ENCODE measurements at regions not wholly inside any gene's neighbourhood (a gene's known extent, or its start where the extent isn't known, plus 50 kb on each side); places are given as distances from the start of the nearest gene placed in this dataset.
"Not testable (repeated sequence)": the region's sequence is repeated elsewhere in the genome, so short reads cannot be mapped to it uniquely, and the experiment has no call there.

DNA sequence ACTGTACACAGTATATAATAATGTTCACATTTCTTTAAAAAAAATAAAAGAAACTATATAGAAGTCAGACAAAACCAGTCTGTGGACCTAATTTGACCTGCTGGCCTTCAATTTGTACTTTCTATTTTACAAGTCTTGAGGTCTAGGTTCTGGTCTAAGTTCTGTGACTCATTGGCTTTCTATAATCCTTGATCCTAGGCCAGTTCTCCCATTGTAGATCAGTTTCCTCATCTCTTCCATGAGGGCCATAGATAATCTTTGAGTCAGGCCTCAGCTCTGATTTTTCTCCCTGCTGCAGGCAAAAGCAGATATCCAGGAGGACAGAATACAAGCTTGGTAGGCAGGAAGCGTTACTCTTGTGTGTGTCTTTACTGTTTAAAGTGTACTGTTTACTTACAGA is 603.7 kb upstream of the CAMK1G start:
- TF ChIP-seq, protein P1, sequence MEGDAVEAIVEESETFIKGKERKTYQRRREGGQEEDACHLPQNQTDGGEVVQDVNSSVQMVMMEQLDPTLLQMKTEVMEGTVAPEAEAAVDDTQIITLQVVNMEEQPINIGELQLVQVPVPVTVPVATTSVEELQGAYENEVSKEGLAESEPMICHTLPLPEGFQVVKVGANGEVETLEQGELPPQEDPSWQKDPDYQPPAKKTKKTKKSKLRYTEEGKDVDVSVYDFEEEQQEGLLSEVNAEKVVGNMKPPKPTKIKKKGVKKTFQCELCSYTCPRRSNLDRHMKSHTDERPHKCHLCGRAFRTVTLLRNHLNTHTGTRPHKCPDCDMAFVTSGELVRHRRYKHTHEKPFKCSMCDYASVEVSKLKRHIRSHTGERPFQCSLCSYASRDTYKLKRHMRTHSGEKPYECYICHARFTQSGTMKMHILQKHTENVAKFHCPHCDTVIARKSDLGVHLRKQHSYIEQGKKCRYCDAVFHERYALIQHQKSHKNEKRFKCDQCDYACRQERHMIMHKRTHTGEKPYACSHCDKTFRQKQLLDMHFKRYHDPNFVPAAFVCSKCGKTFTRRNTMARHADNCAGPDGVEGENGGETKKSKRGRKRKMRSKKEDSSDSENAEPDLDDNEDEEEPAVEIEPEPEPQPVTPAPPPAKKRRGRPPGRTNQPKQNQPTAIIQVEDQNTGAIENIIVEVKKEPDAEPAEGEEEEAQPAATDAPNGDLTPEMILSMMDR (IDR thresholded peaks at IDR 0.05) = no peak
- no peak for TF ChIP-seq EP300 (IDR thresholded peaks at IDR 0.05)
- no peak for TF ChIP-seq POLR2A (IDR thresholded peaks at IDR 0.05; ENCODE audit: low read depth)
- TF ChIP-seq POLR2AphosphoS5 (IDR thresholded peaks at IDR 0.05) = no peak
- WGBS = 80% methylated on average over 1 of the region's 1 CpG
- DNase-seq (ENCODE audit: extremely low spot score) = no peak
- H3K9me3 ChIP-seq = peaks cover 0 to 5% (median 0%) of the 10 kb centered on the region in 4 donors
- H3K36me3 ChIP-seq = no peaks in the 10 kb centered on the region
- H3K4me1 ChIP-seq = no peaks in the 10 kb centered on the region
- H3K27me3 ChIP-seq = no peaks in the 10 kb centered on the region
- no peak overlapping the region for H3K27ac ChIP-seq (replicated peaks in 1 of 4)
- intact Hi-C loops (cut with DNase I) = no loop called here
- no peak overlapping the region for H3K4me3 ChIP-seq

DNA sequence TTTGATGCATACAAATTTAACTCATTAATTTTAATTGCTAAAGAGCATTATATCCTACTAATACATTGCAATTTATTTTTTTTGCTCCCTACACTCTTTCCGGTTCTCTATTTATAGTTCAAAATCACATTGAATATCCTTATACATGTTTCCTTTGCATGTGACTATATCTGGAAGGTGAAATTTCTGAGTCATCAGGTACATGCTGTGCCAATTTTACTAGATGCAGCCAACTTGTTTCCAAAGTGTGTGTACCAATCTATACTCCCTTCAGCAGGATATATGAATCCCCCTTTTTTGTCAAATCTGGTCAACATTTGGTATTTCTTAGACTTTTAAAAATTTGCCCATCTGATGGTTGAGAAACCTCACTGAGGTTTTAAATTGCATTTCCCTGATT is 602.9 kb upstream of the CAMK1G start:
- intact Hi-C loops (cut with DNase I) = no loop called here
- DNase-seq (ENCODE audit: extremely low spot score) = no peak
- 36% methylated on average over 1 of the region's 1 CpG for WGBS
- Histone ChIP-seq H3K27ac (replicated peaks in 1 of 4) (no peak overlapping the region), H3K9me3 (peaks cover 0 to 5% (median 0%) of the 10 kb centered on the region in 4 donors), H3K4me1 (no peaks in the 10 kb centered on the region), H3K36me3 (no peaks in the 10 kb centered on the region), H3K4me3 (no peak overlapping the region), H3K27me3 (no peaks in the 10 kb centered on the region)
- TF ChIP-seq EP300 (IDR thresholded peaks at IDR 0.05) (no peak), POLR2AphosphoS5 (IDR thresholded peaks at IDR 0.05) (no peak), POLR2A (IDR thresholded peaks at IDR 0.05; ENCODE audit: low read depth) (no peak)
- TF ChIP-seq, protein P1 (IDR thresholded peaks at IDR 0.05) = no peak

DNA sequence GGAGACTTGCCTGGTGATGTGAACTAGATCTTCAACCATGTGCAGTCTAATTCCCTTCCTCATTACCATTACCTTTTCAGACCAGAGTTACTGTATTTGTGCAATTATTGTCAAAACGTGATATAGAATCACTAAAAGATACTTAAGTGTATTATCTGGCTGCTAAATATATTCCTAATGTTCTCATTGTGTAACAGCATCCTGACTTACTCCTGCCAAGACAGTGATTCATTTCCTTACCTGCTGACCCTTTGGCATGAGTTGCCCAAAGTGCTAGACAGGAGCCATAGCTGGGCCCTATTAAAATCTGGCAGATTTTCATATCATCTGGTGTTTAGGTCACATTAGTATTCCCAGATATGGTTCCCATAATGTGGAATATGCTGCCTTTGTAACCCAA is 598.3 kb upstream of the CAMK1G start:
- DNase-seq (ENCODE audit: extremely low spot score) = no peak
- 47% methylated on average over 1 of the region's 1 CpG for WGBS
- intact Hi-C loops (cut with DNase I) = no loop called here
- Histone ChIP-seq H3K9me3 (no peaks in the 10 kb centered on the region), H3K36me3 (no peaks in the 10 kb centered on the region), H3K4me1 (peaks cover 0 to 9% (median 3%) of the 10 kb centered on the region in 4 donors), H3K27me3 (no peaks in the 10 kb centered on the region), H3K4me3 (no peak overlapping the region), H3K27ac (replicated peaks in 1 of 4) (no peak overlapping the region)
- TF ChIP-seq POLR2AphosphoS5 (IDR thresholded peaks at IDR 0.05) = peak; percentile 7 to 47
- no peak for TF ChIP-seq POLR2A (IDR thresholded peaks at IDR 0.05; ENCODE audit: low read depth)
- no peak for TF ChIP-seq EP300 (IDR thresholded peaks at IDR 0.05)
- TF ChIP-seq, protein P1 (IDR thresholded peaks at IDR 0.05) = no peak

DNA sequence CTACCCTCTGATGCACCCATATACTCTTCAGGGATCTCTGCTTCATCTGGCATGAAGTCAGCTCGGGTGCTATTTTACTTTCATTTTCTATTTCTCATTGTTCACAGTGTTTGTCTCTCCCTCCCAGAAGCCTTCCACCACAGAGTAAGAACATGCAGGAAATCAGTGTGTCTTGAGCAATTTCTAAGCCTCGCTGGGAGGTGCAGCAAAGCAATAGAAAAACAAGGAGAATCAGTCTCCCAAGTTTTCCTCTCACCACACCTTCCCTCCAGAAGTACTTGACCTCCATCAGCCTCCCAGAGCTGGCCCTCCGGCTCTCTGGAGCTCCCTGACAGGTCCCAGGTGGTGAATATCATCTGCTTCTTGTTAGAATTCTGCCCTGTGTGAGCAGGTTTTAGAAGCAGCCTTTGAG is 594.7 kb upstream of the CAMK1G start:
- no peak for TF ChIP-seq POLR2A (IDR thresholded peaks at IDR 0.05; ENCODE audit: low read depth)
- no peak for TF ChIP-seq EP300 (IDR thresholded peaks at IDR 0.05)
- TF ChIP-seq POLR2AphosphoS5 (IDR thresholded peaks at IDR 0.05) = no peak
- TF ChIP-seq, protein P1 (IDR thresholded peaks at IDR 0.05) = no peak
- peak overlapping the region; percentile 29 to 49 (median 41) for H3K4me3 ChIP-seq
- no peak for DNase-seq (ENCODE audit: extremely low spot score)
- peaks cover 0 to 9% (median 3%) of the 10 kb centered on the region in 4 donors for H3K4me1 ChIP-seq
- no peaks in the 10 kb centered on the region for H3K36me3 ChIP-seq
- intact Hi-C loops (cut with DNase I) = no loop called here
- H3K27ac ChIP-seq (replicated peaks in 1 of 4) = peak overlapping the region; percentile 36 to 48 (median 42)
- 7% methylated on average over 3 of the region's 3 CpGs for WGBS
- no peaks in the 10 kb centered on the region for H3K27me3 ChIP-seq
- peaks cover 0 to 6% (median 3%) of the 10 kb centered on the region in 4 donors for H3K9me3 ChIP-seq

DNA sequence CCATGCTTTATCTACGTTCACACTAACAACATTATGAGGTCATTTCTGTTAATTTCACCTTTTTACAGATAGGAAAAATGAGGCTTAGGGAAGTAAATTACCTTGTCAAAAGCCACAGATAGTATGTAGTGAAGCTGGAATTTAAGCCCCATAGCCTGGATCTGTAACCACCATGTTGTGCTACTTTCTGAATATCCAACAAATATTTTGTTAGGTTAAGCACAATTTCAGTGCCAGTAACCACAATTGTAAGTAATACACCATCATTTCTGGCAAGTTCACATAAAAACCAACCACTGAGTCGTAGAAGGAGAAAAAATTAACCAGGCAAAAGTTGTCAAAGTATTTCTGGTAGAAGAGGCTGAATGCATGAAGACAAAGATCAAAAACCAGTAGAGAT is 593.1 kb upstream of the CAMK1G start:
- Histone ChIP-seq H3K9me3 (peaks cover 0 to 6% (median 3%) of the 10 kb centered on the region in 4 donors), H3K36me3 (no peaks in the 10 kb centered on the region), H3K27me3 (no peaks in the 10 kb centered on the region), H3K4me1 (peaks cover 0 to 9% (median 3%) of the 10 kb centered on the region in 4 donors), H3K27ac (replicated peaks in 1 of 4) (no peak overlapping the region), H3K4me3 (no peak overlapping the region)
- no peak for DNase-seq (ENCODE audit: extremely low spot score)
- TF ChIP-seq EP300 (IDR thresholded peaks at IDR 0.05) = no peak
- TF ChIP-seq POLR2AphosphoS5 (IDR thresholded peaks at IDR 0.05) = no peak
- no peak for TF ChIP-seq POLR2A (IDR thresholded peaks at IDR 0.05; ENCODE audit: low read depth)
- TF ChIP-seq, protein P1 (IDR thresholded peaks at IDR 0.05) = no peak
- WGBS = 85% methylated on average over 2 of the region's 2 CpGs
- intact Hi-C loops (cut with DNase I) = no loop called here

DNA sequence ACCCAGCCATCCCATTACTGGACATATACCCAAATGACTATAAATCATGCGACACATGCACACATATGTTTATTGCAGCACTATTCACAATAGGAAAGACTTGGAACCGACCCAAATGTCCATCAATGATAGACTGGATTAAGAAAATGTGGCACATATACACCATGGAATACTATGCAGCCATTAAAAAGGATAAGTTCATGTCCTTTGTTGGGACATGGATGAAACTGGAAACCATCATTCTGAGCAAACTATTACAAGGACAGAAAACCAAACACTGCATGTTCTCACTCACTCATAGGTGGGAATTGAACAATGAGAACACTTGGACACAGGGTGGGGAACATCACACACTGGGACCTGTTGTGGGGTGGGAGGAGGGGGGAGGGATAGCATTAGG is 586.5 kb upstream of the CAMK1G start:
- H3K9me3 ChIP-seq; intact Hi-C loops (cut with DNase I): not testable (repeated sequence)
- WGBS = 62% methylated on average over 2 of the region's 2 CpGs

More for the DNA sequence above, 586.5 kb upstream of the CAMK1G start:
- not testable (repeated sequence) for H3K27me3 ChIP-seq; DNase-seq (ENCODE audit: extremely low spot score); H3K36me3 ChIP-seq; H3K4me1 ChIP-seq; H3K4me3 ChIP-seq; H3K27ac ChIP-seq (replicated peaks in 1 of 4)
